ENCODE measurements at regions not wholly inside any gene's neighbourhood (a gene's known extent, or its start where the extent isn't known, plus 50 kb on each side); places are given as distances from the start of the nearest gene placed in this dataset.

DNA sequence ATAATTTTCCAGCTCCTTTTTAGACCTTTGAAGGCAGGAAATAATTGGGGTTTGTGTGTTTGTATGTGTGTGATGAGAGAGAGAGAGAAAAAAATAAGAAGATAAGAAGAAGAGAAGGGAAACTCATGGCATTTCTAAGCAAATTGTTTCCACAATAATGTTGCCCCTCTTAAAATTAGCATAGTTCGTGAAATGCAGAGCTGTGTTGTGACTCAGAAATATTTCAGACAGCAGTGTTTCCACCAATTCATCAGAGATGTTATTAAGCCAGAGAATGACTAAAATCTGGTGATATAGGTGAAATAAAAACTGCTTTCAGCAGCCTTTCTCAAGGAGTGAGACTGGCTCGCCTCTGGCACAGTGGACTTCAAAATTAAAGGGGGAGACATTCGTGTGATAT, 65.9 kb upstream of the ARHGAP5 start:
- no peak overlapping the region for H3K27ac ChIP-seq (ENCODE audit: low read depth, low read length)

GRCh38 chr14:32012062-32012461, 65.0 kb upstream of the ARHGAP5 start:
- H3K4me1 ChIP-seq (ENCODE audit: control insufficient read depth, low read length), result no peaks in the 10 kb centered on the region
- H3K4me2 ChIP-seq (ENCODE audit: low read length), result no peak overlapping the region
- H3F3A ChIP-seq (ENCODE audit: control insufficient read depth, insufficient read depth), result no peaks in the 10 kb centered on the region
- no peak for TF ChIP-seq EZH2phosphoT487 (IDR thresholded peaks at IDR 0.05; ENCODE audit: borderline replicate concordance, low read length)
- TF ChIP-seq, protein P1, sequence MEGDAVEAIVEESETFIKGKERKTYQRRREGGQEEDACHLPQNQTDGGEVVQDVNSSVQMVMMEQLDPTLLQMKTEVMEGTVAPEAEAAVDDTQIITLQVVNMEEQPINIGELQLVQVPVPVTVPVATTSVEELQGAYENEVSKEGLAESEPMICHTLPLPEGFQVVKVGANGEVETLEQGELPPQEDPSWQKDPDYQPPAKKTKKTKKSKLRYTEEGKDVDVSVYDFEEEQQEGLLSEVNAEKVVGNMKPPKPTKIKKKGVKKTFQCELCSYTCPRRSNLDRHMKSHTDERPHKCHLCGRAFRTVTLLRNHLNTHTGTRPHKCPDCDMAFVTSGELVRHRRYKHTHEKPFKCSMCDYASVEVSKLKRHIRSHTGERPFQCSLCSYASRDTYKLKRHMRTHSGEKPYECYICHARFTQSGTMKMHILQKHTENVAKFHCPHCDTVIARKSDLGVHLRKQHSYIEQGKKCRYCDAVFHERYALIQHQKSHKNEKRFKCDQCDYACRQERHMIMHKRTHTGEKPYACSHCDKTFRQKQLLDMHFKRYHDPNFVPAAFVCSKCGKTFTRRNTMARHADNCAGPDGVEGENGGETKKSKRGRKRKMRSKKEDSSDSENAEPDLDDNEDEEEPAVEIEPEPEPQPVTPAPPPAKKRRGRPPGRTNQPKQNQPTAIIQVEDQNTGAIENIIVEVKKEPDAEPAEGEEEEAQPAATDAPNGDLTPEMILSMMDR (IDR thresholded peaks at IDR 0.05; ENCODE audit: low read depth, low read length, poor library complexity, severe bottlenecking), result no peak
- H3K9me2 ChIP-seq (replicated peaks; ENCODE audit: control insufficient read depth, low read length), result no peaks in the 10 kb centered on the region
- no peaks in the 10 kb centered on the region for H3K79me2 ChIP-seq (ENCODE audit: control insufficient read depth, low read length)
- no peak overlapping the region for H3K4me3 ChIP-seq (ENCODE audit: low read length)
- H3K9me3 ChIP-seq (ENCODE audit: control insufficient read depth, insufficient read depth, low read length), result no peaks in the 10 kb centered on the region
- H3K27ac ChIP-seq (ENCODE audit: low read depth, low read length), result no peak overlapping the region
- H3K36me3 ChIP-seq (ENCODE audit: control insufficient read depth, low read length), result no peaks in the 10 kb centered on the region
- H4K20me1 ChIP-seq (ENCODE audit: control insufficient read depth, insufficient read depth, low read depth, low read length), result no peaks in the 10 kb centered on the region
- 0 out of 2 replicates have a peak, but pooled peaks cover 4% of the 10 kb centered on the region for H3K27me3 ChIP-seq (ENCODE audit: control insufficient read depth, low read length)

More for the DNA sequence above, 65.9 kb upstream of the ARHGAP5 start:
- Histone ChIP-seq H3K36me3 (ENCODE audit: control insufficient read depth, low read length) (no peaks in the 10 kb centered on the region), H3K27me3 (ENCODE audit: control insufficient read depth, low read length) (peaks cover 5% of the 10 kb centered on the region; the same call in 1 of the 2 replicates), H3K9me2 (replicated peaks; ENCODE audit: control insufficient read depth, low read length) (no peaks in the 10 kb centered on the region), H3F3A (ENCODE audit: control insufficient read depth, insufficient read depth) (no peaks in the 10 kb centered on the region), H3K4me1 (ENCODE audit: control insufficient read depth, low read length) (no peaks in the 10 kb centered on the region), H3K9me3 (ENCODE audit: control insufficient read depth, insufficient read depth, low read length) (no peaks in the 10 kb centered on the region), H3K4me2 (ENCODE audit: low read length) (no peak overlapping the region), H3K79me2 (ENCODE audit: control insufficient read depth, low read length) (no peaks in the 10 kb centered on the region), H3K4me3 (ENCODE audit: low read length) (no peak overlapping the region), H4K20me1 (ENCODE audit: control insufficient read depth, insufficient read depth, low read depth, low read length) (no peaks in the 10 kb centered on the region)
- TF ChIP-seq, protein P1 (IDR thresholded peaks at IDR 0.05; ENCODE audit: low read depth, low read length, poor library complexity, severe bottlenecking), result no peak
- no peak for TF ChIP-seq EZH2phosphoT487 (IDR thresholded peaks at IDR 0.05; ENCODE audit: borderline replicate concordance, low read length)

DNA sequence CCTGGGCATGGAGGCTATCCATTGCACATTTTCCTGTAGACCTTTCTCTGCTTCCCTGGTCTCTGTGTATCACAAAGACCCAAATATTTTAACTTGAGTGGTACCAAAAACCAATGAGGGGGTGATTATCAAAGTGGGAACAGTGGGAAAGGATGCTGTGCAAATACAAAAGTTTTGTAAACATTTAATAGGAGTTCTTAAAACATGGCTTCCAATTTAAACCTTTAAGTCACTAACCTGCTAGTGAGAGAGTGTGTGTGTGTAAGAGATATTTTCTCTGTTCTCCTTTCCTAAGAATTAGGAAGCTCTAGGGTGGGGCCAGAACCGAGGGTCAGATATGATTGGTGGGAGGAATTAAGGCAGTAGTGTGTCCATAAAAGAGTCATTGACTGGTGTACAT, 64.5 kb upstream of the ARHGAP5 start:
- H3K4me2 ChIP-seq (ENCODE audit: low read length), result no peak overlapping the region

More for the DNA sequence above, 64.5 kb upstream of the ARHGAP5 start:
- no peak for TF ChIP-seq EZH2phosphoT487 (IDR thresholded peaks at IDR 0.05; ENCODE audit: borderline replicate concordance, low read length)
- TF ChIP-seq, protein P1 (IDR thresholded peaks at IDR 0.05; ENCODE audit: low read depth, low read length, poor library complexity, severe bottlenecking), result no peak
- Histone ChIP-seq H3K27me3 (ENCODE audit: control insufficient read depth, low read length) (0 out of 2 replicates have a peak, but pooled peaks cover under 1% of the 10 kb centered on the region), H3K9me3 (ENCODE audit: control insufficient read depth, insufficient read depth, low read length) (no peaks in the 10 kb centered on the region), H3K4me3 (ENCODE audit: low read length) (no peak overlapping the region), H3K9me2 (replicated peaks; ENCODE audit: control insufficient read depth, low read length) (no peaks in the 10 kb centered on the region), H3K36me3 (ENCODE audit: control insufficient read depth, low read length) (no peaks in the 10 kb centered on the region), H3K4me1 (ENCODE audit: control insufficient read depth, low read length) (no peaks in the 10 kb centered on the region), H4K20me1 (ENCODE audit: control insufficient read depth, insufficient read depth, low read depth, low read length) (no peaks in the 10 kb centered on the region), H3K27ac (ENCODE audit: low read depth, low read length) (no peak overlapping the region), H3K79me2 (ENCODE audit: control insufficient read depth, low read length) (no peaks in the 10 kb centered on the region), H3F3A (ENCODE audit: control insufficient read depth, insufficient read depth) (no peaks in the 10 kb centered on the region)

All from DOHH2 (cell line).